ENCODE measurements at regions not wholly inside any gene's neighbourhood (a gene's known extent, or its start where the extent isn't known, plus 50 kb on each side); places are given as distances from the start of the nearest gene placed in this dataset.

GRCh38 chr13:89869312-89869711 is 1478.2 kb upstream of the MIR17HG start:
- TF ChIP-seq CTCF (IDR thresholded peaks at IDR 0.05) = no peak
- TF ChIP-seq EZH2 (IDR thresholded peaks at IDR 0.05) = no peak

Data from neural progenitor cell (in vitro differentiated cells).